H1 (cell line): ENCODE measurements at regions not wholly inside any gene's neighbourhood (a gene's known extent, or its start where the extent isn't known, plus 50 kb on each side); places are given as distances from the start of the nearest gene placed in this dataset.

Experiments used
- CTCF ChIA-PET: fragments of 300-600 bp; sonication (Branson Sonifier 250); formaldehyde crosslinking; loops from one replicate; lab custom pipeline; 2021; ENCODE audit not compliant: partially characterized antibody; lab: Charles Lee
- POLR2A ChIA-PET: fragments of 300-600 bp; sonication (Branson Sonifier 250); formaldehyde crosslinking; loops from one replicate; lab custom pipeline; 2021; ENCODE audit warnings: inconsistent platforms; ENCODE audit not compliant: partially characterized antibody; lab: Charles Lee
- DNase-seq, 2 experiments: peaks; one replicate each; pipeline versions ENCODE4 v3.0.0 to v3.0.0-alpha.2; 2010 to 2022; ENCODE audit warnings: low spot score in 2 of 2, low read depth in 1 of 2, mixed read lengths in 1 of 2
- FAIRE-seq: peaks from 2 replicates; lab custom pipeline; 2011; peaks lifted over from hg19 to GRCh38; lab: Jason Lieb, UNC
- H2AFZ ChIP-seq: 2 replicates; pipeline ENCODE4 v1.8.1; 2012; ENCODE audit warnings: low read length, inconsistent platforms
- H2AK5ac ChIP-seq: 2 replicates; pipeline ENCODE4 v1.6.1; 2013; ENCODE audit warnings: low read depth, low read length
- H2BK120ac ChIP-seq: replicated peaks from 2 replicates; pipeline ENCODE3; 2013; ENCODE audit warnings: low read depth, low read length, inconsistent platforms
- H2BK12ac ChIP-seq: 2 replicates; pipeline ENCODE4 v1.6.1; 2013; ENCODE audit warnings: low read depth, low read length
- H2BK15ac ChIP-seq: 2 replicates; pipeline ENCODE4 v1.6.1; 2013; ENCODE audit warnings: low read length
- H2BK20ac ChIP-seq: 2 replicates; pipeline ENCODE4 v1.6.1; 2013; ENCODE audit warnings: low read length
- H2BK5ac ChIP-seq: 2 replicates; pipeline ENCODE4 v1.6.1; 2013; ENCODE audit warnings: low read depth, low read length
- H3K14ac ChIP-seq: 2 replicates; pipeline ENCODE4 v1.6.1; 2013; ENCODE audit warnings: inconsistent platforms; ENCODE audit not compliant: insufficient read length
- H3K18ac ChIP-seq: 2 replicates; pipeline ENCODE4 v1.6.1; 2013; ENCODE audit warnings: low read length; ENCODE audit errors: extremely low read depth
- H3K23ac ChIP-seq: 2 replicates; pipeline ENCODE4 v1.6.1; 2013; ENCODE audit warnings: inconsistent platforms; ENCODE audit not compliant: insufficient read length
- H3K23me2 ChIP-seq: 2 replicates; pipeline ENCODE4 v1.6.1; 2013; ENCODE audit warnings: low read depth, low read length
- H3K27ac ChIP-seq: 2 replicates; pipeline ENCODE4 v1.6.1; 2011; ENCODE audit warnings: low read depth, low read length, inconsistent platforms
- H3K27me3 ChIP-seq, 4 experiments: replicated peaks in 1 of 4; 1 replicate in 1 of 4; 2 replicates in 3 of 4; pipeline versions ENCODE4 v1.6.1 to v1.8.1; 2011 to 2013; ENCODE audit warnings: low read length in 3 of 4, mild to moderate bottlenecking in 3 of 4, inconsistent platforms in 2 of 4, mixed read lengths in 2 of 4, moderate library complexity in 1 of 4; ENCODE audit not compliant: control insufficient read depth in 3 of 4, insufficient read depth in 3 of 4; ENCODE audit errors: extremely low read depth in 1 of 4
- H3K36me3 ChIP-seq, 4 experiments: 2 replicates each; pipeline versions ENCODE4 v1.6.1 to v1.8.1; 2011 to 2013; ENCODE audit warnings: mild to moderate bottlenecking in 4 of 4, low read length in 3 of 4, moderate library complexity in 2 of 4, control low read depth in 1 of 4, inconsistent platforms in 1 of 4; ENCODE audit not compliant: insufficient read depth in 4 of 4, control insufficient read depth in 2 of 4
- H3K4ac ChIP-seq: replicated peaks from 2 replicates; pipeline ENCODE3; 2013; ENCODE audit warnings: low read length, low read depth, mixed read lengths, inconsistent platforms; ENCODE audit not compliant: insufficient read length
- H3K4me1 ChIP-seq, 4 experiments: replicated peaks in 1 of 4; 1 replicate in 1 of 4; 2 replicates in 3 of 4; pipeline versions ENCODE4 v1.6.1 to v1.8.1; 2011 to 2013; ENCODE audit warnings: low read length in 3 of 4, inconsistent platforms in 2 of 4, mixed read lengths in 1 of 4; ENCODE audit not compliant: insufficient read depth in 4 of 4, control insufficient read depth in 3 of 4
- H3K4me2 ChIP-seq, 2 experiments: 2 replicates each; pipeline versions ENCODE4 v1.6.1 to v1.8.1; 2011 to 2013; ENCODE audit warnings: low read depth in 2 of 2, low read length in 2 of 2, control low read depth in 1 of 2, inconsistent platforms in 1 of 2, mild to moderate bottlenecking in 1 of 2; ENCODE audit not compliant: insufficient read depth in 1 of 2
- H3K4me3 ChIP-seq, 4 experiments: fragments of 200-600, 300-600 bp in 1 of 4; sonication (generic), shearing (Covaris generic), sonication (Bioruptor Twin) in 1 of 4; 2 replicates each; pipeline versions ENCODE4 v1.5.1 to v1.8.1; 2011 to 2016; ENCODE audit warnings: low read length in 4 of 4, low read depth in 3 of 4, control low read depth in 2 of 4, inconsistent platforms in 2 of 4, mild to moderate bottlenecking in 2 of 4, mixed read lengths in 1 of 4, moderate library complexity in 1 of 4; ENCODE audit not compliant: insufficient read depth in 2 of 4; ENCODE audit errors: extremely low read depth in 1 of 4
- H3K56ac ChIP-seq: replicated peaks from 2 replicates; pipeline ENCODE3; 2013; ENCODE audit warnings: low read depth, mild to moderate bottlenecking, mixed read lengths, low read length, inconsistent platforms; ENCODE audit not compliant: insufficient read length
- H3K79me1 ChIP-seq: 2 replicates; pipeline ENCODE4 v1.6.1; 2013; ENCODE audit warnings: low read depth, low read length, control low read depth
- H3K79me2 ChIP-seq, 2 experiments: 2 replicates each; pipeline versions ENCODE4 v1.6.1 to v1.8.1; 2012 to 2013; ENCODE audit warnings: low read length in 2 of 2, mild to moderate bottlenecking in 2 of 2, inconsistent platforms in 1 of 2; ENCODE audit not compliant: insufficient read depth in 2 of 2, control insufficient read depth in 1 of 2
- H3K9ac ChIP-seq, 4 experiments: replicated peaks in 1 of 4; 1 replicate in 1 of 4; 2 replicates in 3 of 4; pipeline versions ENCODE4 v1.6.1 to v1.8.1; 2011 to 2013; ENCODE audit warnings: low read depth in 3 of 4, low read length in 3 of 4, control low read depth in 2 of 4, mild to moderate bottlenecking in 2 of 4, moderate library complexity in 2 of 4, inconsistent platforms in 1 of 4; ENCODE audit errors: extremely low read depth in 1 of 4
- H3K9me3 ChIP-seq, 2 experiments: 2 replicates each; pipeline versions ENCODE4 v1.6.1 to v1.8.1; 2012 to 2013; ENCODE audit warnings: mild to moderate bottlenecking in 2 of 2, moderate library complexity in 2 of 2, control low read depth in 1 of 2, inconsistent platforms in 1 of 2, low read depth in 1 of 2, low read length in 1 of 2, mixed read lengths in 1 of 2; ENCODE audit not compliant: insufficient read depth in 2 of 2
- H4K20me1 ChIP-seq, 2 experiments: replicated peaks in 1 of 2; 2 replicates each; pipeline versions ENCODE3 to v1.8.1; 2011 to 2013; ENCODE audit warnings: inconsistent platforms in 2 of 2, low read length in 2 of 2, mild to moderate bottlenecking in 1 of 2; ENCODE audit not compliant: insufficient read depth in 2 of 2, control insufficient read depth in 1 of 2
- H4K5ac ChIP-seq: 2 replicates; pipeline ENCODE4 v1.6.1; 2013; ENCODE audit warnings: low read length, low read depth, mixed read lengths, inconsistent platforms; ENCODE audit not compliant: insufficient read length
- H4K8ac ChIP-seq: 2 replicates; pipeline ENCODE4 v1.8.0; 2013; ENCODE audit warnings: mild to moderate bottlenecking, moderate library complexity, low read length, inconsistent platforms; ENCODE audit not compliant: insufficient read depth; ENCODE audit errors: extremely low read depth
- H4K91ac ChIP-seq: replicated peaks from 2 replicates; pipeline ENCODE3; 2013; ENCODE audit warnings: low read length, mixed read lengths, inconsistent platforms; ENCODE audit not compliant: insufficient read length
- ATF3 ChIP-seq: IDR thresholded peaks from 2 replicates; pipeline ENCODE4 v1.6.1; 2011; ENCODE audit warnings: low read depth, mild to moderate bottlenecking, low read length; ENCODE audit not compliant: insufficient read depth
- HDAC6 ChIP-seq: IDR thresholded peaks from one replicate; pipeline ENCODE4 v1.7.1; 2012; ENCODE audit warnings: low read depth, mild to moderate bottlenecking, inconsistent platforms, low read length, moderate library complexity
- PHF8 ChIP-seq: fragments of 200-600 bp; sonication (generic); conservative IDR thresholded peaks from 2 replicates; pipeline ENCODE4 v1.7.1; 2012; ENCODE audit warnings: low read depth, mild to moderate bottlenecking, inconsistent platforms, low read length, moderate library complexity
- POU5F1 ChIP-seq: IDR thresholded peaks from 2 replicates; pipeline ENCODE4 v1.6.1; 2011; ENCODE audit warnings: low read depth, mild to moderate bottlenecking, low read length, moderate library complexity
- RAD21 ChIP-seq, 2 experiments: IDR thresholded peaks in 1 of 2; conservative IDR thresholded peaks in 1 of 2; 2 replicates each; pipeline ENCODE4 v1.6.1; 2011; ENCODE audit warnings: low read depth in 2 of 2, low read length in 2 of 2, improper control_type of control experiment in 1 of 2, inconsistent platforms in 1 of 2, mild to moderate bottlenecking in 1 of 2, moderate library complexity in 1 of 2
- SP2 ChIP-seq: IDR thresholded peaks from 2 replicates; pipeline ENCODE4 v1.6.1; 2012; ENCODE audit warnings: mild to moderate bottlenecking, low read length, inconsistent platforms
- WGBS, 2 experiments: shearing (Covaris generic) in 1 of 2; methylation state at CpG; one replicate each; pipeline versions ENCODE4 v1.1.6 to v1.1.7; 2013 to 2015; ENCODE audit warnings: low lambda C conversion rate in 2 of 2, mixed read lengths in 2 of 2, inconsistent platforms in 1 of 2, low coverage in 1 of 2, missing lambda C conversion rate in 1 of 2; ENCODE audit not compliant: insufficient replicate concordance in 2 of 2, insufficient coverage in 1 of 2, insufficient read length in 1 of 2; ENCODE audit errors: extremely low coverage in 1 of 2, missing lambda C conversion rate in 1 of 2; 5-methylcytosine and 5-hydroxymethylcytosine counted together

DNA sequence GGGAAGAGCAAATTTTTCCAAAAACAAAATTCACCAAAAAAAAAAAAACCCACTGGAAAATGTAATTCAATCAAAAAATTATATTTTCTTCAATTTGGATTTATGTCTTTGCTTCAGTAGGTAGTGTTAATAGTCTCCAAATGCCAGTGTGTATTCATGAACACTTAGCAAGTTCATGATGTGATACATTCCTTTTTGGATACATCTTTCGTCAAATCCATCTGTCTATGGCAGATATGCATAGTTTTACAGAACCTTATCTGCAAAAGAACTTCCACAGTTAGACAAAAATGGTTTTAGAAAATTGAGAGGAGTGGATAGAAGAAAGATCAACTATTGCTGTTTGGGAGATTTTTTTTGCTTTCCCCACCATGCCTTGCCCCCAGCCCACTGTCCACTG, 214.6 kb downstream of the DEPDC1B start:
- H2BK20ac ChIP-seq, result no peak overlapping the region
- no peak overlapping the region for H3K23ac ChIP-seq
- no peaks in the 10 kb centered on the region for H3K9me3 ChIP-seq
- H3K4me2 ChIP-seq, result no peak overlapping the region
- no peak overlapping the region for H3K4ac ChIP-seq
- no peak overlapping the region for H4K5ac ChIP-seq
- H2BK120ac ChIP-seq, result no peak overlapping the region
- FAIRE-seq (no peak), DNase-seq (no peak)
- H4K20me1 ChIP-seq, result no peaks in the 10 kb centered on the region
- no peaks in the 10 kb centered on the region for H3K23me2 ChIP-seq
- H3K27me3 ChIP-seq, result no peaks in the 10 kb centered on the region
- no peak overlapping the region for H3K14ac ChIP-seq
- no peaks in the 10 kb centered on the region for H3K36me3 ChIP-seq
- H4K8ac ChIP-seq, result no peak overlapping the region
- WGBS, 2 experiments, result 100% methylated on average over 1 of the region's 1 CpG; no CpG with 5 or more reads in 1 of the 2 experiments
- no peak overlapping the region for H2AFZ ChIP-seq
- H3K79me2 ChIP-seq, result no peaks in the 10 kb centered on the region
- no peak overlapping the region for H2BK5ac ChIP-seq
- ChIA-PET POLR2A (no interaction called here), CTCF (interaction anchor here (1.3 kb wide), 1 partner anchor 190 kb away, joined by 4 read pairs; no protein-coding TSS in a partner anchor)
- TF ChIP-seq SP2 (no peak), RAD21 (IDR thresholded peaks at IDR 0.05 in 1 of 2, conservative IDR thresholded peaks at IDR 0.05 in 1 of 2; ENCODE audit: low read depth in 2 of 2, low read length in 2 of 2) (no peak), POU5F1 (no peak), HDAC6 (no peak), ATF3 (no peak), PHF8 (no peak)
- H3K27ac ChIP-seq, result no peak overlapping the region
- no peak overlapping the region for H3K18ac ChIP-seq
- no peak overlapping the region for H3K9ac ChIP-seq
- no peak overlapping the region for H2AK5ac ChIP-seq
- H3K4me3 ChIP-seq, result no peak overlapping the region
- no peaks in the 10 kb centered on the region for H3K79me1 ChIP-seq
- no peak overlapping the region for H3K56ac ChIP-seq
- H3K4me1 ChIP-seq, result no peaks in the 10 kb centered on the region
- no peak overlapping the region for H2BK15ac ChIP-seq
- no peak overlapping the region for H4K91ac ChIP-seq
- H2BK12ac ChIP-seq, result no peak overlapping the region
